Ascending aorta (tissue), 2 donors: ENCODE measurements at regions not wholly inside any gene's neighbourhood (a gene's known extent, or its start where the extent isn't known, plus 50 kb on each side); places are given as distances from the start of the nearest gene placed in this dataset.

Source experiments
- DNase-seq, 2 donors: peaks; one replicate each; pipeline ENCODE4 v3.0.0-alpha.2; 2019; ENCODE audit warnings: low spot score in 2 of 2
- H3K27ac ChIP-seq, 2 donors: fragments of 200-600 bp; sonication (generic); one replicate each; pipeline ENCODE4 v1.5.1; 2016 to 2017; ENCODE audit warnings: mild to moderate bottlenecking in 1 of 2
- H3K27me3 ChIP-seq: fragments of 200-600 bp; sonication (generic); one replicate; pipeline ENCODE4 v1.5.1; 2017
- H3K36me3 ChIP-seq, 2 donors: fragments of 200-600 bp; sonication (generic); one replicate each; pipeline ENCODE4 v1.5.1; 2016
- H3K4me1 ChIP-seq, 2 donors: fragments of 200-600 bp; sonication (generic); one replicate each; pipeline ENCODE4 v1.5.1; 2016 to 2017; ENCODE audit warnings: mild to moderate bottlenecking in 1 of 2
- H3K4me3 ChIP-seq, 2 donors: fragments of 200-600 bp; sonication (generic); one replicate each; pipeline ENCODE4 v1.5.1; 2016 to 2017; ENCODE audit warnings: mild to moderate bottlenecking in 1 of 2
- H3K9me3 ChIP-seq, 2 donors: fragments of 200-600 bp; sonication (generic); one replicate each; pipeline ENCODE4 v1.5.1; 2016
- intact Hi-C: fragments of 100-400 bp; cut with DNase I; formaldehyde crosslinking; loops from one replicate; pipeline ENCODE4 v1.15.1; 2023
- TF ChIP-seq, protein P1 (sequence below), 3 experiments: fragments of 200-600 bp in 2 of 3; fragments of 450-650 bp in 1 of 3; sonication (generic) in 2 of 3; IDR thresholded peaks; one replicate each; pipeline ENCODE4 v1.5.1; 2016 to 2019; ENCODE audit warnings: antibody characterized with exemption in 3 of 3, mild to moderate bottlenecking in 1 of 3, moderate library complexity in 1 of 3

DNA sequence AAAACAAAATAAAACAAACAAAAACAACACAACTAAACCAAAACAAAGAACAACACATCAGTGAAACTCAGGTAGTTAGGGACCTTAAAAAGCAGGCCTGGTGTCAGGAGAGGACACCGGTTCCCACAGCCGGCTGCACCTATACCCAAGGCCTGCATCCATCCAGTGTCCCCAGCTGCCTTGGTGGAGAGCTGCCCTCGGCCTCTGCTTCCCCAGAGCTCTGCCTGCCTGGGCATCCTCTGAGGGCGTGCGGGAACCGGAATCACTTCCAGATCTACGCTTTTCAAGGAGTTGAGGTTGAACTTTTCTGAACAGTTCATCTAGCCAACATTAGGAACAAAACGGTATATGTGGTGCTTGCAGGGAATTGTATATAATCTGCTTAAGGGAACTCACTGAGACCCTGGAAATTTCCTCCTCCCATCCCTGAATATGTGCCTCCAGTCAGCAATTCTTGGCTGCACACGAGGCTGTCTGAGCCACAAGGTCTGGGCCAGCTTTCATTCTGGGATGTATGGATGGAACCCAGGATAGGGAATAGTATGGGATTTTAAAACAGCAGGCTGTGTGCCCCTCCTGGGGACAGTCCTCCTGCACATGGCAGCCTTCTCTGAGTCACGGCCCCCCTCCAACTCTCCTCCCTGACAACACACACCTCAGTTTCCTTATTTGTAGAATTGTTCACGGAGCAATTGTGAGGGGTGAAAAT, 319.0 kb upstream of the RTL1 start:
- no peaks in the 10 kb centered on the region for H3K9me3 ChIP-seq
- TF ChIP-seq, protein P1, sequence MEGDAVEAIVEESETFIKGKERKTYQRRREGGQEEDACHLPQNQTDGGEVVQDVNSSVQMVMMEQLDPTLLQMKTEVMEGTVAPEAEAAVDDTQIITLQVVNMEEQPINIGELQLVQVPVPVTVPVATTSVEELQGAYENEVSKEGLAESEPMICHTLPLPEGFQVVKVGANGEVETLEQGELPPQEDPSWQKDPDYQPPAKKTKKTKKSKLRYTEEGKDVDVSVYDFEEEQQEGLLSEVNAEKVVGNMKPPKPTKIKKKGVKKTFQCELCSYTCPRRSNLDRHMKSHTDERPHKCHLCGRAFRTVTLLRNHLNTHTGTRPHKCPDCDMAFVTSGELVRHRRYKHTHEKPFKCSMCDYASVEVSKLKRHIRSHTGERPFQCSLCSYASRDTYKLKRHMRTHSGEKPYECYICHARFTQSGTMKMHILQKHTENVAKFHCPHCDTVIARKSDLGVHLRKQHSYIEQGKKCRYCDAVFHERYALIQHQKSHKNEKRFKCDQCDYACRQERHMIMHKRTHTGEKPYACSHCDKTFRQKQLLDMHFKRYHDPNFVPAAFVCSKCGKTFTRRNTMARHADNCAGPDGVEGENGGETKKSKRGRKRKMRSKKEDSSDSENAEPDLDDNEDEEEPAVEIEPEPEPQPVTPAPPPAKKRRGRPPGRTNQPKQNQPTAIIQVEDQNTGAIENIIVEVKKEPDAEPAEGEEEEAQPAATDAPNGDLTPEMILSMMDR (IDR thresholded peaks at IDR 0.05) = no peak
- intact Hi-C loops = no loop called here
- H3K27ac ChIP-seq = no peak overlapping the region
- H3K27me3 ChIP-seq = no peaks in the 10 kb centered on the region
- peak in 1 of 2 donors; percentile 16 for DNase-seq
- H3K4me3 ChIP-seq = no peak overlapping the region
- no peaks in the 10 kb centered on the region for H3K36me3 ChIP-seq
- H3K4me1 ChIP-seq = no peaks in the 10 kb centered on the region

DNA sequence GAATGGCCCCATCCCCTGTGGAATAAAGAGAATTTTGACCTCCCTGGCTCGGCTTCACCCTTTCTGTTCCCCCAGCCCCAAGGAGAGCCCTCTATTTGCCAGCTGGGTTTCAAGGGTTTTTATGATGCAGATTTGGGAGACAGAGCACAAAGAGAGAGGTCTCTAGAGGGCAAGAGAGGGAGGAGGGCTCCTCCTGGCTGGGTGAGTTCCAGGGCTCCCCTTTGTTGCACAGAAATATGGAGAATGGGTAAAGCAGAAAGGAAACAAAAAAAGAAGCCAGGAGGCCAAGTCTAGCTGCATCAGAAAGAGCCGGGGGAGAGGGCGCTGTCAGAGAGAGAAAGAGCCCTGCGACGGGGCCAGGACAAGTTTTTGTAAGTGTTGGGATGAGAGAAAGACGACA, 319.6 kb upstream of the RTL1 start:
- H3K4me1 ChIP-seq = no peaks in the 10 kb centered on the region
- no peak overlapping the region for H3K4me3 ChIP-seq
- no peaks in the 10 kb centered on the region for H3K27me3 ChIP-seq
- H3K27ac ChIP-seq = no peak overlapping the region
- no peaks in the 10 kb centered on the region for H3K36me3 ChIP-seq
- TF ChIP-seq, protein P1 (IDR thresholded peaks at IDR 0.05) = no peak
- DNase-seq = peak in 1 of 2 donors; percentile 18
- no peaks in the 10 kb centered on the region for H3K9me3 ChIP-seq
- intact Hi-C loops = no loop called here

DNA sequence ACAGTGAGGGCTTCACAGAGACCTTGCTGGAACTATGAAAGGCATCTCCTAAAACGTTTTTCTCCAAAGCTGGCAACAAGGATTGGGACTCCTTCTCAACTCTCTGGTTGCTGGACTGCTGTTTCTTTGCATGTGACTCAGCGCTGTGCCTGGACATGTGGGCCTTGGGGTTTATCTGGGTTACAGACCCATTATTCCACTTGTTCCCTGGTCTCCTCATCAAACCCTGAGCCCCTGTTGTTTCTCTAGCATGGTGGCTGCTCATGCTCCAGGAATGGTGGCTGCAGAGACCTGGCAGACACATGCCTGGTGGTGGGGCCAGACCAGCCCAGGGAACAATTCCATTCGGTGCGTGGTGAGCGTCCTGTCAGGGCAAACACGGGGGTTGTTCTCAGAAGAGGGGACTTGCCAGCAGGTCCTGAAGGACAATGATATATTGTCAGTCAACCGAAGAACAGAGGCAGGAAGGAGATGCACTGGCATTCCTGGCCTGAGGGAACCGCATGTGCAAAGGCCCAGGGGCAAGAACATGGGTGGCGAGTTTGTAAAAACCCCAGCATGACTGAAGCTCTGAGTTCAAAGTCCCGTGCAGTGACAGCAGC, 320.1 kb upstream of the RTL1 start:
- Histone ChIP-seq H3K27ac (no peak overlapping the region), H3K4me1 (no peaks in the 10 kb centered on the region), H3K27me3 (no peaks in the 10 kb centered on the region), H3K4me3 (no peak overlapping the region), H3K9me3 (no peaks in the 10 kb centered on the region), H3K36me3 (no peaks in the 10 kb centered on the region)
- intact Hi-C loops = no loop called here
- TF ChIP-seq, protein P1 (IDR thresholded peaks at IDR 0.05) = no peak
- peak in 1 of 2 donors; percentile 33 for DNase-seq

DNA sequence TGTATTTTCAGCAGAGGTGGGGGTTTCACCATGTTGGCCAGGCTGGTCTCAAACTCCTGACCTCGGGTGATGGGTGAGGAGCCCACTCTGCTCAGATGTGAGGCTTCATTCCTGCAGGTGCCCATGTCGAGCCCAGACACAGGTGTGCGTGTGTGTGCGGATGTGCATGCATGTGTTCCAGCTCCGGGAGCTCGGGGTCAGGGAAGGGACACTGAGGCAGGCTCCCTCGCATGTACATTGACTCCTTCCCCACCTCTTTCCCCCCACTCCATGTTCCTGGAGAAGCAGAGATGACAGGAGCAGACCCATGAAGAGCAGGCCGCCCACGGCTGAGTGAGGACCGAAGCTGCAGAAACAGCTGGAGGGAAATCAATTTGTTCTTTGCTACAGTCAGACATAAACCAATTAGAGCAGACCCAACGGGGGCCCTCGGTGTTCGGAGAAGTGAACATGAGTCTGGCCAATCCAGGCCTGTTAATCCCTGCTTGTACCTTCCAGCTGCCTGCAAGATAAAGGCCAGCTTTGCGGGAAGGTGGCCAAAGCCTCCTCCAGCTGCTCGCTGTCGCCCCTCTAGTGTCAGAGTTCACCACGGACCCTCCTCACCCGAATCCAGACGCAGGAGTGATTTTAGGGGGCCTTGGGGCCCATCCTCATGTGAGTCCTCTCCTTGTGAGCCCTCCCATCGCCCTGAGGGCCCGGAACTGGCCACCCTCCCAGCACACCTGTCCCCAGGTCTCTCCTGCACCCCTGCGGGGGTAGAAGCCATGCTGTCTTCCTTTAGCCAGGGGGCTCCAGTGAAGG, 321.0 kb upstream of the RTL1 start:
- intact Hi-C loops = no loop called here
- DNase-seq = peak in 1 of 2 donors; percentile 30
- H3K27me3 ChIP-seq = no peaks in the 10 kb centered on the region
- H3K4me3 ChIP-seq = no peak overlapping the region
- no peaks in the 10 kb centered on the region for H3K9me3 ChIP-seq
- no peak overlapping the region for H3K27ac ChIP-seq
- TF ChIP-seq, protein P1 (IDR thresholded peaks at IDR 0.05) = no peak
- H3K36me3 ChIP-seq = no peaks in the 10 kb centered on the region
- no peaks in the 10 kb centered on the region for H3K4me1 ChIP-seq

DNA sequence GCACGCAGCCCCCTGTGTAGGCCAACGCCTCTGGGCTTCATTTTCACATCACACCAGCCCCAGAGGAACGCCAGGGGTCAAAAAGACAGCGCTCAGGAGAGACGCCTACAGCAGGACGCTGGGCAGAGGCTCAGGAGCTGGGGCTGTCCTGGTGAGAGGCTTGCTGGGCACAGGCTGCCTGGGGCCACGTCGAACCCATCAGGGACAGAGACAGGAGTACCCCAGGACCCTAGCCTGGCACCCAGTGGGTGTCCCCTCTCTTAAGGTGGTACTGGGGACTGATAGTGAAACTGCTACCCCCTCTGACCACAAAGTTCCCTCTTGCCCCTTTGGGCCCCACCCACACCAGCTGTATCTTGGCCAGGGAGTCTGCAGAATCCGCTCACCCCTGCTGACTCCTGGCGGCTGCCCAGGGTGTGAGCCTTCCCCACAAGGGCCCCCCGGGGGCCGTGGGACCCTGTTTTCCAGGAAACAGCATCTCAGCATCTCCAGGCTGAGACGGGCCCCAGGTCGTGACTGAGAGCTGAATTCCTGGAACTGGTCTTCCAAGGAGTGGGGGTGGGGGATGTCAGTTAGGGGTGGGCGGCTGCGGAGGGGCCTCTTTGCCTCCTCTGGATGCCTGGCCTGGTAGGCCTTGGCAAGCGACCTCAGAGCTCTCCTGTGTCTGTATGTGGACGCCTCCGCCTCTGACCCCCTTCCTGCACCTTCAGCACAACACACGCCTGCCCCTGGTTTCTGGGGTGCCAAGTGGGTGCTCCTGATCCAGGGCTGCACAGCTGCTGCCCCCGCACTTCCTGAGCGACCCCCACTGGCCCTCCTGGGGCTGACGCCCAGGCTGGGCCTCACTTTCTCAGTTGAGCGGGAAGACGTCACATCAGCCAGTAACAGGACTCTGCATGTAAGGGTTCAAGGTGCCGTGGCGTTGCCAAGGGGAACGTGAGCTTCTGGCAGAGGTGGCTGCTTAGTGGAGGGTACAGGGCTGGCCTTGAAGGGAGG, 321.9 kb upstream of the RTL1 start:
- DNase-seq = peak in 1 of 2 donors; percentile 46
- H3K4me1 ChIP-seq = no peaks in the 10 kb centered on the region
- no peaks in the 10 kb centered on the region for H3K27me3 ChIP-seq
- intact Hi-C loops = no loop called here
- H3K27ac ChIP-seq = no peak overlapping the region
- TF ChIP-seq, protein P1 (IDR thresholded peaks at IDR 0.05) = no peak
- no peak overlapping the region for H3K4me3 ChIP-seq
- H3K36me3 ChIP-seq = no peaks in the 10 kb centered on the region
- no peaks in the 10 kb centered on the region for H3K9me3 ChIP-seq
